HL-60/S4 treated with phorbol 12-myristate 13-acetate at 8.2 ng/mL for 4 days and 3 days (cell line): ENCODE measurements at regions not wholly inside any gene's neighbourhood (a gene's known extent, or its start where the extent isn't known, plus 50 kb on each side); places are given as distances from the start of the nearest gene placed in this dataset.
"Not testable (repeated sequence)": the region's sequence is repeated elsewhere in the genome, so short reads cannot be mapped to it uniquely, and the experiment has no call there.

ENCODE experiments used
- in situ Hi-C: fragments of 300-500 bp; cut with MboI; formaldehyde crosslinking; loops from 2 replicates; pipeline ENCODE4 v1.15.0; 2022; ENCODE audit warnings: low sequenced_read_pairs

GRCh38 chr10:15921423-15921945 is 61.2 kb upstream of the MINDY3 start:
- in situ Hi-C loops: not testable (repeated sequence)

- in situ Hi-C loops: no loop called here
Observed at GRCh38 chr10:15931376-15931775, 71.1 kb upstream of the MINDY3 start.

- in situ Hi-C loops: not testable (repeated sequence)
Observed at GRCh38 chr10:15939543-15939942, 79.2 kb upstream of the MINDY3 start.

- in situ Hi-C loops: no loop called here
Observed at GRCh38 chr10:15943426-15943825, 83.1 kb upstream of the MINDY3 start.

- in situ Hi-C loops: no loop called here
Observed at GRCh38 chr10:15954188-15954587, 93.9 kb upstream of the MINDY3 start.

GRCh38 chr10:15960277-15960676 is 100.0 kb upstream of the MINDY3 start:
- in situ Hi-C loops: no loop called here

- in situ Hi-C loops: not testable (repeated sequence)
Observed at GRCh38 chr10:15972736-15973135, 112.4 kb upstream of the MINDY3 start.

GRCh38 chr10:15985690-15986089 is 125.4 kb upstream of the MINDY3 start:
- in situ Hi-C loops: no loop called here

- in situ Hi-C loops: no loop called here
Observed at GRCh38 chr10:15990535-15991129, 130.3 kb upstream of the MINDY3 start.

GRCh38 chr10:15997313-15997712 is 137.0 kb upstream of the MINDY3 start:
- in situ Hi-C loops: no loop called here

GRCh38 chr10:16001581-16001980 is 141.3 kb upstream of the MINDY3 start:
- in situ Hi-C loops: no loop called here

GRCh38 chr10:16009785-16010184 is 149.5 kb upstream of the MINDY3 start:
- in situ Hi-C loops: no loop called here

GRCh38 chr10:16011548-16011947 is 151.2 kb upstream of the MINDY3 start:
- in situ Hi-C loops: no loop called here

GRCh38 chr10:16014469-16014868 is 154.2 kb upstream of the MINDY3 start:
- in situ Hi-C loops: no loop called here

- in situ Hi-C loops: no loop called here
Observed at GRCh38 chr10:16016688-16017087, 156.4 kb upstream of the MINDY3 start.

GRCh38 chr10:16020836-16021235 is 160.5 kb upstream of the MINDY3 start:
- in situ Hi-C loops: no loop called here

- in situ Hi-C loops: not testable (repeated sequence)
Observed at GRCh38 chr10:16026832-16027231, 166.5 kb upstream of the MINDY3 start.

GRCh38 chr10:16030562-16030961 is 170.3 kb upstream of the MINDY3 start:
- in situ Hi-C loops: no loop called here

GRCh38 chr10:16049050-16049449 is 188.7 kb upstream of the MINDY3 start:
- in situ Hi-C loops: no loop called here

- in situ Hi-C loops: no loop called here
Observed at GRCh38 chr10:16049782-16050181, 189.5 kb upstream of the MINDY3 start.

- in situ Hi-C loops: no loop called here
Observed at GRCh38 chr10:16063350-16063749, 203.0 kb upstream of the MINDY3 start.

GRCh38 chr10:16083551-16083950 is 223.2 kb upstream of the MINDY3 start:
- in situ Hi-C loops: not testable (repeated sequence)

GRCh38 chr10:16105082-16105481 is 244.8 kb upstream of the MINDY3 start:
- in situ Hi-C loops: loop anchor here (25.0 kb wide), 1 partner anchor 682 kb away; no protein-coding TSS in a partner anchor
